ENCODE measurements at regions not wholly inside any gene's neighbourhood (a gene's known extent, or its start where the extent isn't known, plus 50 kb on each side); places are given as distances from the start of the nearest gene placed in this dataset.

DNA sequence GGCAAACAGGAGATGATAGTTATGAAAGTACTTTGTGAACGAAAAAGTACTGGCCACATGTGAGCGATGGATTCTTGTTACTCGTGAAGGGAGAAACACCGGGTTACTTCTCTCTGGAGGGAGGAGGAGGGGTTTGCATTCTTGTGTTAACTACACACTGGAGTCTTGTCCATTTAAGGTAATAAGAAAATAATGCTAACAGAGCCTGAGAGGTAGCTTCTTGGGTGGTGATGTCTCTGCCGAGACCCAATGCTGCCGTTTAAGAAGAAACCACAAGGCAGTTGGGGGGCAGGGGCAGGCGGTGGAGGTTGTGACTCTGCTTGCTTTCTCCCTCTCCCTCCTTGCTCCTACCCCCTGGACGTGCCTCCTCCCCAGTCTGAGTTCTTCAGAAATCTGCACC, 100.9 kb upstream of the ROPN1 start:
- intact Hi-C loops (cut with micrococcal nuclease; ENCODE audit: unreplicated experiment) = no loop called here
- no peaks in the 10 kb centered on the region for H3K9me2 ChIP-seq (ENCODE audit: insufficient read depth, low read length)
- H3K36me3 ChIP-seq (ENCODE audit: insufficient read depth, low read length) = no peaks in the 10 kb centered on the region
- no peak overlapping the region for H2AFZ ChIP-seq (ENCODE audit: low read length)
- H3K4me2 ChIP-seq (ENCODE audit: low read length) = no peak overlapping the region
- no peak overlapping the region for H3K4me3 ChIP-seq (ENCODE audit: low read depth, low read length, poor library complexity, severe bottlenecking)
- no peak overlapping the region for H3K27ac ChIP-seq (ENCODE audit: low read depth, low read length, poor library complexity, severe bottlenecking)
- CTCF ChIA-PET (ENCODE audit: unreplicated experiment) = no interaction called here
- no peak for DNase-seq (ENCODE audit: low spot score)
- H3K9me3 ChIP-seq (ENCODE audit: low read length) = no peaks in the 10 kb centered on the region
- no peaks in the 10 kb centered on the region for H3K4me1 ChIP-seq (ENCODE audit: insufficient read depth, low read length, poor library complexity, severe bottlenecking)
- TF ChIP-seq CTCF (conservative IDR thresholded peaks at IDR 0.05; ENCODE audit: low read length) (no peak), EZH2phosphoT487 (IDR thresholded peaks at IDR 0.05; ENCODE audit: borderline replicate concordance, low read depth, low read length) (no peak)
- H3K79me2 ChIP-seq (ENCODE audit: insufficient read depth, low read depth, low read length) = no peaks in the 10 kb centered on the region
- BruUV-seq (replicated peaks) = no TSS peak
- POLR2A ChIA-PET = no interaction called here
- H4K20me1 ChIP-seq (ENCODE audit: insufficient read depth, low read length) = no peaks in the 10 kb centered on the region

GRCh38 chr3:124094496-124094895, 102.6 kb upstream of the ROPN1 start:
- Histone ChIP-seq H3K79me2 (ENCODE audit: insufficient read depth, low read depth, low read length) (no peaks in the 10 kb centered on the region), H2AFZ (ENCODE audit: low read length) (no peak overlapping the region), H3K4me2 (ENCODE audit: low read length) (no peak overlapping the region), H3K36me3 (ENCODE audit: insufficient read depth, low read length) (no peaks in the 10 kb centered on the region), H3K4me1 (ENCODE audit: insufficient read depth, low read length, poor library complexity, severe bottlenecking) (no peaks in the 10 kb centered on the region), H3K27ac (ENCODE audit: low read depth, low read length, poor library complexity, severe bottlenecking) (no peak overlapping the region), H3K9me2 (ENCODE audit: insufficient read depth, low read length) (no peaks in the 10 kb centered on the region), H4K20me1 (ENCODE audit: insufficient read depth, low read length) (no peaks in the 10 kb centered on the region), H3K4me3 (ENCODE audit: low read depth, low read length, poor library complexity, severe bottlenecking) (no peak overlapping the region), H3K9me3 (ENCODE audit: low read length) (no peaks in the 10 kb centered on the region)
- intact Hi-C loops (cut with micrococcal nuclease; ENCODE audit: unreplicated experiment) = no loop called here
- no peak for TF ChIP-seq CTCF (conservative IDR thresholded peaks at IDR 0.05; ENCODE audit: low read length)
- no peak for TF ChIP-seq EZH2phosphoT487 (IDR thresholded peaks at IDR 0.05; ENCODE audit: borderline replicate concordance, low read depth, low read length)
- no peak for DNase-seq (ENCODE audit: low spot score)
- ChIA-PET POLR2A (no interaction called here), CTCF (ENCODE audit: unreplicated experiment) (no interaction called here)
- BruUV-seq (replicated peaks) = no TSS peak

- no peak overlapping the region for H3K27ac ChIP-seq (ENCODE audit: low read depth, low read length, poor library complexity, severe bottlenecking)
- H3K79me2 ChIP-seq (ENCODE audit: insufficient read depth, low read depth, low read length) = no peaks in the 10 kb centered on the region
- no peaks in the 10 kb centered on the region for H3K4me1 ChIP-seq (ENCODE audit: insufficient read depth, low read length, poor library complexity, severe bottlenecking)
- ChIA-PET CTCF (ENCODE audit: unreplicated experiment) (no interaction called here), POLR2A (interaction anchor here (0.7 to 1.1 kb wide), 2 partner anchors 10 to 15 kb away, joined by 3 to 4 read pairs; no protein-coding TSS in a partner anchor)
- no peaks in the 10 kb centered on the region for H3K36me3 ChIP-seq (ENCODE audit: insufficient read depth, low read length)
- no peak for TF ChIP-seq CTCF (conservative IDR thresholded peaks at IDR 0.05; ENCODE audit: low read length)
- no peak for TF ChIP-seq EZH2phosphoT487 (IDR thresholded peaks at IDR 0.05; ENCODE audit: borderline replicate concordance, low read depth, low read length)
- H3K9me2 ChIP-seq (ENCODE audit: insufficient read depth, low read length) = no peaks in the 10 kb centered on the region
- H2AFZ ChIP-seq (ENCODE audit: low read length) = no peak overlapping the region
- H3K4me3 ChIP-seq (ENCODE audit: low read depth, low read length, poor library complexity, severe bottlenecking) = no peak overlapping the region
- no peaks in the 10 kb centered on the region for H4K20me1 ChIP-seq (ENCODE audit: insufficient read depth, low read length)
- H3K4me2 ChIP-seq (ENCODE audit: low read length) = no peak overlapping the region
- H3K9me3 ChIP-seq (ENCODE audit: low read length) = no peaks in the 10 kb centered on the region
- BruUV-seq (replicated peaks) = no TSS peak
- intact Hi-C loops (cut with micrococcal nuclease; ENCODE audit: unreplicated experiment) = no loop called here
- DNase-seq (ENCODE audit: low spot score) = no peak
Observed at GRCh38 chr3:124097362-124098131, 105.6 kb upstream of the ROPN1 start.

Data from OCI-LY7 (cell line).